Esophagus squamous epithelium (tissue), 5 donors: ENCODE measurements at regions not wholly inside any gene's neighbourhood (a gene's known extent, or its start where the extent isn't known, plus 50 kb on each side); places are given as distances from the start of the nearest gene placed in this dataset.

Experiments
- DNase-seq: peaks from one replicate; lab custom pipeline; 2025; lab: John Stamatoyannopoulos, UW
- H3K27ac ChIP-seq, 4 donors: fragments of 200-600 bp; sonication (generic); one replicate each; pipeline ENCODE4 v1.5.1; 2016 to 2019; ENCODE audit warnings: mild to moderate bottlenecking in 1 of 4
- H3K27me3 ChIP-seq, 4 donors: fragments of 200-600 bp; sonication (generic); 1 replicate in 3 of 4; 2 replicates in 1 of 4; pipeline versions ENCODE4 v1.5.1 to v1.6.0; 2017 to 2021; ENCODE audit warnings: antibody characterized with exemption in 1 of 4
- H3K36me3 ChIP-seq, 3 donors: fragments of 200-600 bp; sonication (generic); one replicate each; pipeline ENCODE4 v1.5.1; 2016 to 2019
- H3K4me1 ChIP-seq, 3 donors: fragments of 200-600 bp; sonication (generic); one replicate each; pipeline ENCODE4 v1.5.1; 2017 to 2019
- H3K4me3 ChIP-seq, 4 donors: fragments of 200-600 bp; sonication (generic); 1 replicate in 3 of 4; 2 replicates in 1 of 4; pipeline ENCODE4 v1.5.1; 2016 to 2019; ENCODE audit warnings: mild to moderate bottlenecking in 2 of 4, moderate library complexity in 1 of 4
- H3K9me3 ChIP-seq, 3 donors: fragments of 200-600 bp; sonication (generic); one replicate each; pipeline ENCODE4 v1.5.1; 2016 to 2019
- CTCF ChIP-seq, 6 experiments: fragments of 450-650 bp in 4 of 6; fragments of 200-600 bp in 2 of 6; sonication (generic) in 2 of 6; IDR thresholded peaks; one replicate each; pipeline ENCODE4 v1.5.1; 2016 to 2019; ENCODE audit warnings: antibody characterized with exemption in 6 of 6, mild to moderate bottlenecking in 4 of 6, moderate library complexity in 4 of 6
- POLR2A ChIP-seq, 4 donors: fragments of 450-650 bp; IDR thresholded peaks; one replicate each; pipeline ENCODE4 v1.6.1; 2017; ENCODE audit warnings: antibody characterized with exemption in 4 of 4, mild to moderate bottlenecking in 4 of 4, moderate library complexity in 3 of 4
- WGBS, 2 donors: methylation state at CpG; one replicate each; pipeline ENCODE4 v1.1.5; 2018; 5-methylcytosine and 5-hydroxymethylcytosine counted together
- intact Hi-C: fragments of 100-400 bp; cut with DNase I; formaldehyde crosslinking; loops from one replicate; pipeline ENCODE4 v1.15.0; 2022
- donor health status: DM: yes; HTN: yes; CAD: no.

DNA sequence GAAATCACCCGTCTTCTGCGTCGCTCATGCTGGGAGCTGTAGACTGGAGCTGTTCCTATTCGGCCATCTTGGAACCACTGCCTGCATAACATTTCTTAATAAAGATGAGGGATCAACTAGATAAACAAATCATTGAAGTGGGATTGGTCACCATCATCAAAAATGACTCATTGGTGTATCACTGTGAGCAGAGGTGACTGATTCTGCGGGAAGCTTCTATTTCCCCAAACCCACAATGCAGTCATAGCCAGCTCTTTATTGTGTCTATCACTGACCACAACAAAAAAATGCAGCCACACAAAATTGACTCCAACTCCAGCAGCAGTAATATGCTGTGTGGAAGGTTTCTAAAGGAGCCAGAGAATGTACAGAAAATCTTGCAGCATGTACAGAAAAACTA is 630.7 kb upstream of the HS6ST1 start:
- DNase-seq = no peak
- H3K9me3 ChIP-seq = peaks cover 0 to 8% (median 0%) of the 10 kb centered on the region in 3 donors
- peaks cover 0 to 8% (median 0%) of the 10 kb centered on the region in 4 donors for H3K27me3 ChIP-seq
- WGBS, 2 donors = 56 to 83% methylated on average over 1 to 3 of the region's 5 CpGs
- H3K27ac ChIP-seq = no peak overlapping the region
- no peak overlapping the region for H3K4me3 ChIP-seq
- H3K36me3 ChIP-seq = no peaks in the 10 kb centered on the region
- no peaks in the 10 kb centered on the region for H3K4me1 ChIP-seq
- TF ChIP-seq POLR2A (IDR thresholded peaks at IDR 0.05) (no peak), CTCF (IDR thresholded peaks at IDR 0.05) (no peak)
- intact Hi-C loops = no loop called here

DNA sequence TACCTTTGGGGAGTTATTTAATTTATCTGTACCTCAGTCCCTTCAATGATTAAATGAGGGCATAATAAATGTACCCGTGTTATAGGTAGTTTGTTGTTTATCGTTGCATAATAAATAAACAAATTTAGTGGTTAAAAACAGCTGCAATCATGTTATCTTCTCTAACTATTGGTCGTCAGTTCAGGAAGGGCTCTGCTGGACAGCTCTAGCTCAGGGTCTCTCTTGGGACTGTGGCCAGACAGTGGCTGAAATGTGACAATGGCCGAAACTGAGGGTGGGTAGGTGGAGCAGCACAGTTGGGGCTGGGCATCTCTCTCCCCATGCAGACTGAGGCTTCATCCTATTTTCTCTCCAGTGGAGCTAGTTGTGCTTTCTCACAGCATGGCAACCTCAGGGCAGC is 632.1 kb upstream of the HS6ST1 start:
- no peak overlapping the region for H3K4me3 ChIP-seq
- H3K27ac ChIP-seq = no peak overlapping the region
- DNase-seq = no peak
- WGBS, 2 donors = 77 to 87% methylated on average over 4 of the region's 4 CpGs
- peaks cover 0 to 8% (median 0%) of the 10 kb centered on the region in 3 donors for H3K9me3 ChIP-seq
- peaks cover 0 to 8% (median 0%) of the 10 kb centered on the region in 4 donors for H3K27me3 ChIP-seq
- no peaks in the 10 kb centered on the region for H3K36me3 ChIP-seq
- TF ChIP-seq CTCF (IDR thresholded peaks at IDR 0.05) (no peak), POLR2A (IDR thresholded peaks at IDR 0.05) (no peak)
- intact Hi-C loops = no loop called here
- no peaks in the 10 kb centered on the region for H3K4me1 ChIP-seq

- TF ChIP-seq CTCF (IDR thresholded peaks at IDR 0.05) (no peak), POLR2A (IDR thresholded peaks at IDR 0.05) (no peak)
- H3K4me3 ChIP-seq = no peak overlapping the region
- no peaks in the 10 kb centered on the region for H3K4me1 ChIP-seq
- 84 to 88% methylated on average over 4 of the region's 4 CpGs for WGBS, 2 donors
- intact Hi-C loops = no loop called here
- H3K27me3 ChIP-seq = no peaks in the 10 kb centered on the region
- no peak overlapping the region for H3K27ac ChIP-seq
- DNase-seq = no peak
- peaks cover 0 to 29% (median 13%) of the 10 kb centered on the region in 3 donors for H3K9me3 ChIP-seq
- H3K36me3 ChIP-seq = no peaks in the 10 kb centered on the region
Measured at GRCh38 chr2:128958241-128958640, 639.6 kb upstream of the HS6ST1 start.

DNA sequence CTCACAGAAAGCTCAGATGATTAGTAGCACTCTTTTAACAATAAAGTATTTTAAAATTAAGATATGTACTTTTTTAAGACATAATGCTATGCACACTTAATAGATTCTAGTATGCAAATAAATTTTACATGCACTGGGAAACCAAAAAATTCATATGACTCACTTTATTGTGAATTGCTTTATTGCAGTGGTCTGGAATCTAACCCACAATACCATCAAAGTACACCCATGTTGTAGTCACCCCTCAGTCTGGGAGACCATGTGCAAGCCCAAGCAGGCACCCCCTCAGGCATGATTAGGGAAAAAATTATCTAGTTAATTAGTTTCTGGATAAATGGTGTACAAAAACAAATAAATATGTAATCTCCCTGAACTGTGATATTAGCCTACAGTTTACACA is 649.0 kb upstream of the HS6ST1 start:
- Histone ChIP-seq H3K4me1 (no peaks in the 10 kb centered on the region), H3K9me3 (peaks cover 0 to 14% (median 6%) of the 10 kb centered on the region in 3 donors), H3K27ac (no peak overlapping the region), H3K27me3 (no peaks in the 10 kb centered on the region), H3K36me3 (no peaks in the 10 kb centered on the region), H3K4me3 (no peak overlapping the region)
- DNase-seq = no peak
- intact Hi-C loops = no loop called here
- no peak for TF ChIP-seq CTCF (IDR thresholded peaks at IDR 0.05)
- TF ChIP-seq POLR2A (IDR thresholded peaks at IDR 0.05) = no peak

GRCh38 chr2:128969374-128969773 is 650.7 kb upstream of the HS6ST1 start:
- H3K9me3 ChIP-seq = no peaks in the 10 kb centered on the region
- intact Hi-C loops = no loop called here
- H3K4me1 ChIP-seq = no peaks in the 10 kb centered on the region
- no peaks in the 10 kb centered on the region for H3K36me3 ChIP-seq
- TF ChIP-seq CTCF (IDR thresholded peaks at IDR 0.05) (no peak), POLR2A (IDR thresholded peaks at IDR 0.05) (no peak)
- no peak for DNase-seq
- H3K27ac ChIP-seq = no peak overlapping the region
- H3K4me3 ChIP-seq = no peak overlapping the region
- H3K27me3 ChIP-seq = no peaks in the 10 kb centered on the region
